Keratinocyte (primary cell): ENCODE measurements at regions not wholly inside any gene's neighbourhood (a gene's known extent, or its start where the extent isn't known, plus 50 kb on each side); places are given as distances from the start of the nearest gene placed in this dataset.

Source experiments
- EZH2 ChIP-seq: IDR thresholded peaks from one replicate; pipeline ENCODE4 v1.6.1; 2012; ENCODE audit warnings: inconsistent platforms, mild to moderate bottlenecking, low read length, moderate library complexity
- TF ChIP-seq, protein P1 (sequence below), 3 experiments: IDR thresholded peaks in 1 of 3; conservative IDR thresholded peaks in 1 of 3; optimal IDR thresholded peaks in 1 of 3; 2 replicates in 2 of 3; 3 replicates in 1 of 3; pipeline versions ENCODE3 to v1.5.1; 2011; ENCODE audit warnings: low read length in 3 of 3, mild to moderate bottlenecking in 3 of 3, moderate library complexity in 2 of 3, control low read depth in 1 of 3, inconsistent platforms in 1 of 3; ENCODE audit not compliant: insufficient read depth in 2 of 3; ENCODE audit errors: extremely low read depth in 1 of 3

GRCh38 chr2:15872854-15873253 is 67.5 kb upstream of the MYCN start:
- TF ChIP-seq, protein P1, sequence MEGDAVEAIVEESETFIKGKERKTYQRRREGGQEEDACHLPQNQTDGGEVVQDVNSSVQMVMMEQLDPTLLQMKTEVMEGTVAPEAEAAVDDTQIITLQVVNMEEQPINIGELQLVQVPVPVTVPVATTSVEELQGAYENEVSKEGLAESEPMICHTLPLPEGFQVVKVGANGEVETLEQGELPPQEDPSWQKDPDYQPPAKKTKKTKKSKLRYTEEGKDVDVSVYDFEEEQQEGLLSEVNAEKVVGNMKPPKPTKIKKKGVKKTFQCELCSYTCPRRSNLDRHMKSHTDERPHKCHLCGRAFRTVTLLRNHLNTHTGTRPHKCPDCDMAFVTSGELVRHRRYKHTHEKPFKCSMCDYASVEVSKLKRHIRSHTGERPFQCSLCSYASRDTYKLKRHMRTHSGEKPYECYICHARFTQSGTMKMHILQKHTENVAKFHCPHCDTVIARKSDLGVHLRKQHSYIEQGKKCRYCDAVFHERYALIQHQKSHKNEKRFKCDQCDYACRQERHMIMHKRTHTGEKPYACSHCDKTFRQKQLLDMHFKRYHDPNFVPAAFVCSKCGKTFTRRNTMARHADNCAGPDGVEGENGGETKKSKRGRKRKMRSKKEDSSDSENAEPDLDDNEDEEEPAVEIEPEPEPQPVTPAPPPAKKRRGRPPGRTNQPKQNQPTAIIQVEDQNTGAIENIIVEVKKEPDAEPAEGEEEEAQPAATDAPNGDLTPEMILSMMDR (optimal IDR thresholded peaks at IDR 0.05 in 1 of 3, IDR thresholded peaks at IDR 0.05 in 1 of 3, conservative IDR thresholded peaks at IDR 0.05 in 1 of 3; ENCODE audit: extremely low read depth in 1 of 3, insufficient read depth in 2 of 3, low read length in 3 of 3), result no peak
- no peak for TF ChIP-seq EZH2
